Suprapubic skin (tissue), 3 donors: ENCODE measurements at regions not wholly inside any gene's neighbourhood (a gene's known extent, or its start where the extent isn't known, plus 50 kb on each side); places are given as distances from the start of the nearest gene placed in this dataset.

Source experiments
- EP300 ChIP-seq: sonication (generic); formaldehyde crosslinking; IDR thresholded peaks from one replicate; pipeline ENCODE4 v1.6.1; 2017; ENCODE audit warnings: antibody characterized with exemption
- POLR2A ChIP-seq, 2 donors: fragments of 450-650 bp; IDR thresholded peaks; one replicate each; pipeline ENCODE4 v1.6.1; 2017; ENCODE audit warnings: antibody characterized with exemption in 2 of 2, mild to moderate bottlenecking in 2 of 2, moderate library complexity in 2 of 2
- TF ChIP-seq, protein P1 (sequence below), 2 donors: fragments of 200-600 bp in 1 of 2; fragments of 450-650 bp in 1 of 2; sonication (generic) in 1 of 2; IDR thresholded peaks; one replicate each; pipeline ENCODE4 v1.5.1; 2016 to 2019; ENCODE audit warnings: antibody characterized with exemption in 2 of 2, mild to moderate bottlenecking in 1 of 2, moderate library complexity in 1 of 2

DNA sequence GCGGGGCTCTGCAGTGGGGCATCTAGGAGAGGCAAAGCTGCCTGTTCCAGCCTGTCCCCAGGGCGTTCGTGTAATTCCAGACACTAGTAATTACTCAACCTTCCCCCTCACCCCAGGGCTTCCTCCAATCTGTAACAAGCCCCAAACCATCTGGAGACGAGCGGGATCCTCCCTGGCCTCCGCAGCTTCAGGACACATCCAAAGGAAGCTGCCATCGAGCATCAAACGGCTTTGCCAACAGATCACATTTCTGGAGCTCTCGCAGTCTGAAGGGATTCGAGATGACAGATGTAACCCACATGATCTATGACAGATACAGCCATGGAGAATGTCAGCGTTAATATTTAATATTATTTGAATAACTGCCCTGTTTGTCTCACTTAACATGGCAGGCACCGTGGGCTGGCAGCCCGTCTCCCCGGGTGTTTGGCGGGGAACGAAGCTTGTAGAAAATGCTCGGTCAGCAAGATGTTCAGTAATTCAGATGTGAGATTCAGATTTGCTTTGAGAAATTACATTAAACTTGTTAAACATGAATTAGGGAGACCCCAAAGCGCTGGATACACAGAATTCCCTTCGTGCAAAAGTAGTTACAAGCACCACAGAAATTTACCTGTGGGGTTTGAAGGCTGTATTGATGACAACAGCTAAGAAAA is 108.5 kb upstream of the C7orf33 start:
- TF ChIP-seq EP300 (no peak), POLR2A (IDR thresholded peaks at IDR 0.05) (no peak)
- TF ChIP-seq, protein P1, sequence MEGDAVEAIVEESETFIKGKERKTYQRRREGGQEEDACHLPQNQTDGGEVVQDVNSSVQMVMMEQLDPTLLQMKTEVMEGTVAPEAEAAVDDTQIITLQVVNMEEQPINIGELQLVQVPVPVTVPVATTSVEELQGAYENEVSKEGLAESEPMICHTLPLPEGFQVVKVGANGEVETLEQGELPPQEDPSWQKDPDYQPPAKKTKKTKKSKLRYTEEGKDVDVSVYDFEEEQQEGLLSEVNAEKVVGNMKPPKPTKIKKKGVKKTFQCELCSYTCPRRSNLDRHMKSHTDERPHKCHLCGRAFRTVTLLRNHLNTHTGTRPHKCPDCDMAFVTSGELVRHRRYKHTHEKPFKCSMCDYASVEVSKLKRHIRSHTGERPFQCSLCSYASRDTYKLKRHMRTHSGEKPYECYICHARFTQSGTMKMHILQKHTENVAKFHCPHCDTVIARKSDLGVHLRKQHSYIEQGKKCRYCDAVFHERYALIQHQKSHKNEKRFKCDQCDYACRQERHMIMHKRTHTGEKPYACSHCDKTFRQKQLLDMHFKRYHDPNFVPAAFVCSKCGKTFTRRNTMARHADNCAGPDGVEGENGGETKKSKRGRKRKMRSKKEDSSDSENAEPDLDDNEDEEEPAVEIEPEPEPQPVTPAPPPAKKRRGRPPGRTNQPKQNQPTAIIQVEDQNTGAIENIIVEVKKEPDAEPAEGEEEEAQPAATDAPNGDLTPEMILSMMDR (IDR thresholded peaks at IDR 0.05): no peak
